H9 (cell line): ENCODE measurements at regions not wholly inside any gene's neighbourhood (a gene's known extent, or its start where the extent isn't known, plus 50 kb on each side); places are given as distances from the start of the nearest gene placed in this dataset.

Source experiments
- DNase-seq: peaks from one replicate; pipeline ENCODE4 v3.0.0-alpha.2; 2017
- H2AFZ ChIP-seq: one replicate; pipeline ENCODE4 v1.6.1; 2013; ENCODE audit warnings: mild to moderate bottlenecking, low read length, control low read depth, moderate library complexity
- H2AK5ac ChIP-seq: 2 replicates; pipeline ENCODE4 v1.6.1; 2013; ENCODE audit warnings: low read length, control low read depth, mixed read lengths; ENCODE audit not compliant: insufficient read length
- H2BK120ac ChIP-seq: one replicate; pipeline ENCODE4 v1.6.1; 2013; ENCODE audit warnings: low read depth, mild to moderate bottlenecking, low read length, control low read depth, inconsistent platforms; ENCODE audit not compliant: poor library complexity, severe bottlenecking
- H2BK12ac ChIP-seq: 2 replicates; pipeline ENCODE4 v1.6.1; 2013; ENCODE audit warnings: low read length, control low read depth, mixed read lengths, low read depth; ENCODE audit not compliant: insufficient read length
- H2BK15ac ChIP-seq: 2 replicates; pipeline ENCODE4 v1.6.1; 2013; ENCODE audit warnings: low read depth, low read length, control low read depth
- H2BK20ac ChIP-seq: one replicate; pipeline ENCODE4 v1.6.1; 2013; ENCODE audit warnings: low read depth, mild to moderate bottlenecking, low read length, control low read depth, inconsistent platforms; ENCODE audit not compliant: poor library complexity, severe bottlenecking
- H2BK5ac ChIP-seq: 2 replicates; pipeline ENCODE4 v1.6.1; 2013; ENCODE audit warnings: low read length, control low read depth, mixed read lengths; ENCODE audit not compliant: insufficient read length
- H3K14ac ChIP-seq: 2 replicates; pipeline ENCODE4 v1.6.1; 2013; ENCODE audit warnings: low read length, control low read depth; ENCODE audit not compliant: insufficient read depth
- H3K18ac ChIP-seq: 2 replicates; pipeline ENCODE4 v1.6.1; 2013; ENCODE audit warnings: low read depth, mild to moderate bottlenecking, mixed read lengths, low read length, control low read depth; ENCODE audit not compliant: insufficient read length
- H3K23ac ChIP-seq: 2 replicates; pipeline ENCODE4 v1.6.1; 2013; ENCODE audit warnings: low read length, control low read depth, mixed read lengths, low read depth; ENCODE audit not compliant: insufficient read length
- H3K23me2 ChIP-seq: 2 replicates; pipeline ENCODE4 v1.6.1; 2013; ENCODE audit warnings: low read depth, mild to moderate bottlenecking, mixed read lengths, low read length, control low read depth; ENCODE audit not compliant: insufficient read length, poor library complexity, severe bottlenecking
- H3K27ac ChIP-seq: 2 replicates; pipeline ENCODE4 v1.5.1; 2013; ENCODE audit warnings: low read length, control low read depth, mixed read lengths, low read depth; ENCODE audit not compliant: insufficient read length
- H3K27me3 ChIP-seq: 2 replicates; pipeline ENCODE4 v1.6.1; 2013; ENCODE audit warnings: low read length, control low read depth, inconsistent platforms; ENCODE audit not compliant: insufficient read depth
- H3K4ac ChIP-seq: 2 replicates; pipeline ENCODE4 v1.6.1; 2013; ENCODE audit warnings: low read depth, mild to moderate bottlenecking, control low read depth, inconsistent platforms, low read length, moderate library complexity
- H3K4me1 ChIP-seq: 2 replicates; pipeline ENCODE4 v1.6.1; 2013; ENCODE audit warnings: low read length, control low read depth, inconsistent platforms; ENCODE audit not compliant: insufficient read depth
- H3K4me2 ChIP-seq: 2 replicates; pipeline ENCODE4 v1.6.1; 2013; ENCODE audit warnings: low read length, control low read depth, mixed read lengths; ENCODE audit not compliant: insufficient read length, insufficient read depth
- H3K56ac ChIP-seq: 2 replicates; pipeline ENCODE4 v1.6.1; 2013; ENCODE audit warnings: low read depth, mild to moderate bottlenecking, mixed read lengths, low read length, control low read depth; ENCODE audit not compliant: insufficient read length
- H3K79me1 ChIP-seq: 2 replicates; pipeline ENCODE4 v1.6.1; 2013; ENCODE audit warnings: low read depth, mild to moderate bottlenecking, moderate library complexity, low read length, control low read depth, inconsistent platforms; ENCODE audit not compliant: insufficient read depth, poor library complexity, severe bottlenecking
- H3K79me2 ChIP-seq: 2 replicates; pipeline ENCODE4 v1.6.1; 2013; ENCODE audit warnings: low read length, control low read depth, inconsistent platforms; ENCODE audit not compliant: insufficient read depth
- H3K9ac ChIP-seq: 2 replicates; pipeline ENCODE4 v1.6.1; 2013; ENCODE audit warnings: low read length, control low read depth, mixed read lengths; ENCODE audit not compliant: insufficient read length; ENCODE audit errors: extremely low read depth
- H3K9me3 ChIP-seq: one replicate; pipeline ENCODE4 v1.6.1; 2013; ENCODE audit warnings: low read depth, low read length, inconsistent platforms; ENCODE audit not compliant: control insufficient read depth
- H3T11ph ChIP-seq: one replicate; pipeline ENCODE4 v1.6.1; 2013; ENCODE audit warnings: mild to moderate bottlenecking, low read length, control low read depth, inconsistent platforms
- H4K20me1 ChIP-seq: one replicate; pipeline ENCODE4 v1.6.1; 2013; ENCODE audit not compliant: control insufficient read depth, insufficient read length, insufficient read depth
- H4K5ac ChIP-seq: 2 replicates; pipeline ENCODE4 v1.6.1; 2013; ENCODE audit warnings: low read depth, mild to moderate bottlenecking, mixed read lengths, low read length, control low read depth; ENCODE audit not compliant: insufficient read length
- H4K8ac ChIP-seq: replicated peaks from 2 replicates; pipeline ENCODE4 v1.6.1; 2013; ENCODE audit warnings: low read length, control low read depth, mixed read lengths, low read depth; ENCODE audit not compliant: insufficient read length
- H4K91ac ChIP-seq: 2 replicates; pipeline ENCODE4 v1.6.1; 2013; ENCODE audit warnings: low read depth, mild to moderate bottlenecking, moderate library complexity, mixed read lengths, low read length, control low read depth; ENCODE audit not compliant: insufficient read length
- H3K27ac Mint-ChIP-seq, 3 experiments: 2 replicates in 2 of 3; 3 replicates in 1 of 3; pipeline ENCODE4 v1.8.0; 2020 to 2021; ENCODE audit warnings: mixed read lengths in 3 of 3, mild to moderate bottlenecking in 1 of 3, moderate library complexity in 1 of 3
- H3K27me3 Mint-ChIP-seq: 2 replicates; pipeline ENCODE4 v1.8.0; 2021; ENCODE audit warnings: low read depth, mild to moderate bottlenecking, moderate library complexity, mixed read lengths
- H3K36me3 Mint-ChIP-seq, 3 experiments: 2 replicates in 2 of 3; 3 replicates in 1 of 3; pipeline ENCODE4 v1.8.0; 2020 to 2021; ENCODE audit warnings: low read depth in 3 of 3, mixed read lengths in 3 of 3; ENCODE audit not compliant: insufficient read depth in 1 of 3
- H3K4me1 Mint-ChIP-seq, 2 experiments: 2 replicates each; pipeline ENCODE4 v1.8.0; 2020; ENCODE audit warnings: mixed read lengths in 2 of 2
- H3K4me3 Mint-ChIP-seq, 2 experiments: 2 replicates in 1 of 2; 3 replicates in 1 of 2; pipeline ENCODE4 v1.8.0; 2020 to 2021; ENCODE audit warnings: mild to moderate bottlenecking in 2 of 2, mixed read lengths in 2 of 2, moderate library complexity in 1 of 2
- H3K9me3 Mint-ChIP-seq, 2 experiments: 2 replicates in 1 of 2; 3 replicates in 1 of 2; pipeline ENCODE4 v1.8.0; 2020; ENCODE audit warnings: mild to moderate bottlenecking in 2 of 2, mixed read lengths in 2 of 2, moderate library complexity in 1 of 2
- WGBS: extraction: QIAGEN DNeasy Blood & Tissue Kit; methylation state at CpG from one replicate; pipeline ENCODE4 v1.1.7; 2013; ENCODE audit warnings: missing lambda C conversion rate, low lambda C conversion rate, mixed read lengths; ENCODE audit not compliant: insufficient read length; ENCODE audit errors: extremely low coverage; 5-methylcytosine and 5-hydroxymethylcytosine counted together
- TF ChIP-seq, protein P1 (sequence below): fragments of 200-600 bp; sonication (generic); conservative IDR thresholded peaks from 3 replicates; pipeline ENCODE4 v1.8.0; 2021; ENCODE audit warnings: antibody characterized with exemption, mild to moderate bottlenecking

DNA sequence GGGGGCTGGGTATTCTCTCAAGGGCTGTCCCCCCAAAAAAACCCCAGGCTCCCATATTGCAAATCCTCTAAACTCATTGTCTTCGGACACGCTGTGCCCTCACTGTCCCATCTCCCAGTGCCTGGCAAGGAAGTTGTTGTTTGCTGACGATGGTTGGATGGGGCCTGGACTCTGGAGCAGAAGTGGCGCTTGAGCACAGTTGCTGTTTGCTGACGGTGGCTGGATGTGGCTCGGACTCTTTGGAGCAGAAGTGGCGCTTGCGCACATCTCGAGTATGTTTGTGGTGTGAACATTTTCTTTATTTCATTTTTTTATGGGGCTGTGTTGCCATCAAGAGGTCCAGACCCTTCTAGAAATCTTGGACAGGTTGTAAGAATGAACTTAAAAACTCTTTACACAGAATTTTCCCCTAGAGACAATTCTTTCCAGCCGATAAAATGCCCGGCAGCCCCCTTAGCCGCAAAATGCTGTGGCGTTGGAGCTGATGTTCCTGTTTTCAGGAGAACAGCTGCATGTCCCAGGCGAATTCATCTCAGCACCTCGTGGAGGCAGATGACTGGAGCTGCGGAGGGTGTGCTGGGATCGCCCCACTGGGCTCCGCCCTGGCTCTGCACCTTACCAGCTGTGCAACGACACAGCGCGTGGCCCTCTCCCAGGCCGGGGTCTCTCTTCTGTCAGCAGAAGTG, 1167.4 kb downstream of the BRD1 start:
- H3K4ac ChIP-seq, result no peak overlapping the region
- H3K4me1 Mint-ChIP-seq, result 0 out of 4 replicates have a peak, but pooled peaks cover 0 to 3% of the 10 kb centered on the region in 2 experiments

More for the DNA sequence above, 1167.4 kb downstream of the BRD1 start:
- H3K18ac ChIP-seq, result peak overlapping the region; percentile 30
- H3K9ac ChIP-seq, result no peak overlapping the region
- no peak overlapping the region for H2BK15ac ChIP-seq
- no peak overlapping the region for H2BK5ac ChIP-seq
- H2BK120ac ChIP-seq, result no peak overlapping the region
- no peak overlapping the region for H4K91ac ChIP-seq
- Mint-ChIP-seq H3K27me3 (no peaks in the 10 kb centered on the region), H3K4me3 (no peak overlapping the region), H3K27ac (0 out of 7 replicates have a peak overlapping the region, but pooled peaks of 1 of the 3 experiments have one; percentile 61), H3K36me3 (peaks cover 8 to 25% (median 24%) of the 10 kb centered on the region in 3 experiments; a peak in 6 of 7 replicates), H3K9me3 (peaks cover 14 to 19% of the 10 kb centered on the region in 2 experiments; a peak in 4 of 5 replicates)
- no peak overlapping the region for H3K4me2 ChIP-seq
- no peaks in the 10 kb centered on the region for H3K9me3 ChIP-seq
- no peaks in the 10 kb centered on the region for H3K79me2 ChIP-seq
- TF ChIP-seq, protein P1, sequence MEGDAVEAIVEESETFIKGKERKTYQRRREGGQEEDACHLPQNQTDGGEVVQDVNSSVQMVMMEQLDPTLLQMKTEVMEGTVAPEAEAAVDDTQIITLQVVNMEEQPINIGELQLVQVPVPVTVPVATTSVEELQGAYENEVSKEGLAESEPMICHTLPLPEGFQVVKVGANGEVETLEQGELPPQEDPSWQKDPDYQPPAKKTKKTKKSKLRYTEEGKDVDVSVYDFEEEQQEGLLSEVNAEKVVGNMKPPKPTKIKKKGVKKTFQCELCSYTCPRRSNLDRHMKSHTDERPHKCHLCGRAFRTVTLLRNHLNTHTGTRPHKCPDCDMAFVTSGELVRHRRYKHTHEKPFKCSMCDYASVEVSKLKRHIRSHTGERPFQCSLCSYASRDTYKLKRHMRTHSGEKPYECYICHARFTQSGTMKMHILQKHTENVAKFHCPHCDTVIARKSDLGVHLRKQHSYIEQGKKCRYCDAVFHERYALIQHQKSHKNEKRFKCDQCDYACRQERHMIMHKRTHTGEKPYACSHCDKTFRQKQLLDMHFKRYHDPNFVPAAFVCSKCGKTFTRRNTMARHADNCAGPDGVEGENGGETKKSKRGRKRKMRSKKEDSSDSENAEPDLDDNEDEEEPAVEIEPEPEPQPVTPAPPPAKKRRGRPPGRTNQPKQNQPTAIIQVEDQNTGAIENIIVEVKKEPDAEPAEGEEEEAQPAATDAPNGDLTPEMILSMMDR, result no peak
- no peak overlapping the region for H3T11ph ChIP-seq
- H2BK12ac ChIP-seq, result no peak overlapping the region
- H3K27ac ChIP-seq, result no peak overlapping the region
- H3K56ac ChIP-seq, result no peak overlapping the region
- H3K23me2 ChIP-seq, result no peaks in the 10 kb centered on the region
- no peak overlapping the region for H3K23ac ChIP-seq
- no peak overlapping the region for H4K5ac ChIP-seq
- no peaks in the 10 kb centered on the region for H3K27me3 ChIP-seq
- no peaks in the 10 kb centered on the region for H3K79me1 ChIP-seq
- no CpG with 5 or more reads among the region's 22 CpGs for whole genome bisulfite sequencing
- H2BK20ac ChIP-seq, result no peak overlapping the region
- H4K8ac ChIP-seq, result no peak overlapping the region
- no peak for DNase-seq
- H2AK5ac ChIP-seq, result no peak overlapping the region
- no peaks in the 10 kb centered on the region for H3K4me1 ChIP-seq
- no peaks in the 10 kb centered on the region for H4K20me1 ChIP-seq
- H2AFZ ChIP-seq, result no peak overlapping the region
- H3K14ac ChIP-seq, result no peak overlapping the region
